ENCODE measurements at regions not wholly inside any gene's neighbourhood (a gene's known extent, or its start where the extent isn't known, plus 50 kb on each side); places are given as distances from the start of the nearest gene placed in this dataset.

DNA sequence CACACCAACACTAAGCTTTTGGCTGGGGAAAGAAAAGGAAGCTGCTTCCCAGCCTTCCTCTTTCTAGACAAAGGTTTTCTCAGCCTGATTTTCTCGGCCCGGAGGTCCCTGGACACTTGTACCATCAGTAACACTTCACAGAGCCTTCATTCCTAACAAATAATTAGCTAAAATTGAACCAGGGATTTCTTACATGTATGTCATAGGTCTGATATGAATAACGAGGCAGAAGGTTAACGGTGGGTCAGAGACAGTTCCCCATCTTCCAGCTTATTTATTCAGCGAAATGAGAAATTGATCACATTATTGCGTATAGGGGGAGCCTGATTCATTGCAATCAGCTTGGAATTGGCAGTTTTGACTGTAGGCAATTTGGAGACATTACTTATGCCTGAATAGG lies 142.5 kb downstream of the SALL1 start:
- 99% methylated on average over 6 of the region's 6 CpGs; no CpG with 5 or more reads in 1 of the 2 experiments for WGBS, 2 experiments (ENCODE audit: extremely low coverage in 1 of 2, insufficient coverage in 1 of 2, insufficient read length in 1 of 2, insufficient replicate concordance in 2 of 2, low coverage in 1 of 2, low lambda C conversion rate in 2 of 2, missing lambda C conversion rate in 1 of 2)

More for the DNA sequence above, 142.5 kb downstream of the SALL1 start:
- Histone ChIP-seq H2BK15ac (ENCODE audit: low read length) (no peak overlapping the region), H2BK120ac (replicated peaks; ENCODE audit: low read depth, low read length) (no peak overlapping the region), H3K4me3 (ENCODE audit: extremely low read depth in 1 of 4, insufficient read depth in 2 of 4, low read depth in 3 of 4, low read length in 4 of 4) (no peak overlapping the region), H4K91ac (replicated peaks; ENCODE audit: insufficient read length, low read length) (no peak overlapping the region), H4K5ac (ENCODE audit: insufficient read length, low read depth, low read length) (no peak overlapping the region), H4K20me1 (replicated peaks in 1 of 2; ENCODE audit: control insufficient read depth in 1 of 2, insufficient read depth in 2 of 2, low read length in 2 of 2) (peaks cover 0 to 3% of the 10 kb centered on the region in 2 experiments), H4K8ac (ENCODE audit: extremely low read depth, insufficient read depth, low read length) (no peak overlapping the region), H2BK5ac (ENCODE audit: low read depth, low read length) (no peak overlapping the region), H3K79me1 (ENCODE audit: low read depth, low read length) (no peaks in the 10 kb centered on the region), H3K79me2 (ENCODE audit: control insufficient read depth in 1 of 2, insufficient read depth in 2 of 2, low read length in 2 of 2) (no peaks in the 10 kb centered on the region), H2AK5ac (ENCODE audit: low read depth, low read length) (no peak overlapping the region), H3K56ac (replicated peaks; ENCODE audit: insufficient read length, low read depth, low read length) (no peak overlapping the region), H2BK20ac (ENCODE audit: low read length) (no peak overlapping the region), H3K23me2 (ENCODE audit: low read depth, low read length) (peaks cover 4% of the 10 kb centered on the region; the same call in 1 of the 2 replicates), H3K4me2 (ENCODE audit: insufficient read depth in 1 of 2, low read depth in 2 of 2, low read length in 2 of 2) (no peak overlapping the region), H3K9me3 (ENCODE audit: insufficient read depth in 2 of 2, low read depth in 1 of 2, low read length in 1 of 2) (peaks cover 3 to 7% of the 10 kb centered on the region in 2 experiments; a peak in 1 of 4 replicates), H3K4me1 (replicated peaks in 1 of 4; ENCODE audit: control insufficient read depth in 3 of 4, insufficient read depth in 4 of 4, low read length in 3 of 4) (peaks cover 0 to 4% (median 0%) of the 10 kb centered on the region in 4 experiments; a peak in 3 of 7 replicates), H3K27me3 (replicated peaks in 1 of 4; ENCODE audit: control insufficient read depth in 3 of 4, extremely low read depth in 1 of 4, insufficient read depth in 3 of 4, low read length in 3 of 4) (no peaks in the 10 kb centered on the region), H3K4ac (replicated peaks; ENCODE audit: insufficient read length, low read depth, low read length) (no peak overlapping the region), H3K9ac (replicated peaks in 1 of 4; ENCODE audit: extremely low read depth in 1 of 4, low read depth in 3 of 4, low read length in 3 of 4) (no peak overlapping the region), H3K23ac (ENCODE audit: insufficient read length) (no peak overlapping the region), H3K14ac (ENCODE audit: insufficient read length) (no peak overlapping the region), H3K36me3 (ENCODE audit: control insufficient read depth in 2 of 4, insufficient read depth in 4 of 4, low read length in 3 of 4) (no peaks in the 10 kb centered on the region), H3K27ac (ENCODE audit: low read depth, low read length) (no peak overlapping the region), H3K18ac (ENCODE audit: extremely low read depth, low read length) (no peak overlapping the region), H2AFZ (ENCODE audit: low read length) (no peak overlapping the region), H2BK12ac (ENCODE audit: low read depth, low read length) (no peak overlapping the region)
- POLR2A ChIA-PET (ENCODE audit: partially characterized antibody), result no interaction called here
- TF ChIP-seq JUN (IDR thresholded peaks at IDR 0.05; ENCODE audit: low read depth, low read length) (no peak), CHD2 (IDR thresholded peaks at IDR 0.05; ENCODE audit: low read length) (no peak), CBX8 (IDR thresholded peaks at IDR 0.05; ENCODE audit: borderline replicate concordance, low read depth, low read length) (no peak), RAD21 (IDR thresholded peaks at IDR 0.05 in 1 of 2, conservative IDR thresholded peaks at IDR 0.05 in 1 of 2; ENCODE audit: low read depth in 2 of 2, low read length in 2 of 2) (no peak), KDM4A (IDR thresholded peaks at IDR 0.05; ENCODE audit: low read depth, low read length, severe bottlenecking) (no peak)
- TF ChIP-seq, protein P1, sequence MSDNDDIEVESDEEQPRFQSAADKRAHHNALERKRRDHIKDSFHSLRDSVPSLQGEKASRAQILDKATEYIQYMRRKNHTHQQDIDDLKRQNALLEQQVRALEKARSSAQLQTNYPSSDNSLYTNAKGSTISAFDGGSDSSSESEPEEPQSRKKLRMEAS (IDR thresholded peaks at IDR 0.05), result no peak
- no peak for DNase-seq (ENCODE audit: low read depth in 1 of 2, low spot score in 2 of 2)
- CTCF ChIA-PET (ENCODE audit: partially characterized antibody), result interaction anchor here (0.6 to 1.1 kb wide), 4 partner anchors 12 to 1028 kb away, joined by 3 to 7 read pairs (median 3); no protein-coding TSS in a partner anchor
- FAIRE-seq, result no peak
